ENCODE measurements at regions not wholly inside any gene's neighbourhood (a gene's known extent, or its start where the extent isn't known, plus 50 kb on each side); places are given as distances from the start of the nearest gene placed in this dataset.
"Not testable (repeated sequence)": the region's sequence is repeated elsewhere in the genome, so short reads cannot be mapped to it uniquely, and the experiment has no call there.

DNA sequence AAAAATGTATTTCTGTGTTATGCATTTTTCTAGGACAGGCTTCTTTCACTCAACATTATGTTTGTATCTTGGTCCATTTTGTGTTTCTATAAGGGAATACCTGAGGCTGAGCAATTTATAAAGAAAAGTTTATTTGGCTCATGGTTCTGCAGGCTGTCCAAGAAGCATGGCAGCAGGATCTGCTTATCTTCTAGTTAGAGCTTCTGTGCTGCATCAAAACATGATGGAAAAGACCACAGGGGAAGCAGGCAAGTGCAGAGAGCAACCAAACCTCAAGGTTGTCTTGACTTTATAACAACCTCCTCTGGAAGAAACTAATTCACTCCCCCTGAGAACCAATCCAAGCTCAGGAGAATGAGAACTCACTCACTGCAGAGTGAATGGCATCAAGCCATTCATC, 1601.0 kb upstream of the NUDT12 start:
- H3K36me3 ChIP-seq, result no peaks in the 10 kb centered on the region
- no peak overlapping the region for H3K4me3 ChIP-seq
- intact Hi-C loops (cut with DNase I), result no loop called here
- no peaks in the 10 kb centered on the region for H3K9me3 ChIP-seq
- H3K27me3 ChIP-seq, result no peaks in the 10 kb centered on the region
- peak in 2 of 4 donors; percentile 69 to 85 for TF ChIP-seq POLR2AphosphoS5 (IDR thresholded peaks at IDR 0.05)
- TF ChIP-seq, protein P1, sequence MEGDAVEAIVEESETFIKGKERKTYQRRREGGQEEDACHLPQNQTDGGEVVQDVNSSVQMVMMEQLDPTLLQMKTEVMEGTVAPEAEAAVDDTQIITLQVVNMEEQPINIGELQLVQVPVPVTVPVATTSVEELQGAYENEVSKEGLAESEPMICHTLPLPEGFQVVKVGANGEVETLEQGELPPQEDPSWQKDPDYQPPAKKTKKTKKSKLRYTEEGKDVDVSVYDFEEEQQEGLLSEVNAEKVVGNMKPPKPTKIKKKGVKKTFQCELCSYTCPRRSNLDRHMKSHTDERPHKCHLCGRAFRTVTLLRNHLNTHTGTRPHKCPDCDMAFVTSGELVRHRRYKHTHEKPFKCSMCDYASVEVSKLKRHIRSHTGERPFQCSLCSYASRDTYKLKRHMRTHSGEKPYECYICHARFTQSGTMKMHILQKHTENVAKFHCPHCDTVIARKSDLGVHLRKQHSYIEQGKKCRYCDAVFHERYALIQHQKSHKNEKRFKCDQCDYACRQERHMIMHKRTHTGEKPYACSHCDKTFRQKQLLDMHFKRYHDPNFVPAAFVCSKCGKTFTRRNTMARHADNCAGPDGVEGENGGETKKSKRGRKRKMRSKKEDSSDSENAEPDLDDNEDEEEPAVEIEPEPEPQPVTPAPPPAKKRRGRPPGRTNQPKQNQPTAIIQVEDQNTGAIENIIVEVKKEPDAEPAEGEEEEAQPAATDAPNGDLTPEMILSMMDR (IDR thresholded peaks at IDR 0.05), result no peak
- TF ChIP-seq EP300 (IDR thresholded peaks at IDR 0.05), result no peak
- DNase-seq, result no peak
- H3K27ac ChIP-seq, result no peak overlapping the region
- H3K4me1 ChIP-seq, result peaks cover 0 to 3% (median 0%) of the 10 kb centered on the region in 4 donors

DNA sequence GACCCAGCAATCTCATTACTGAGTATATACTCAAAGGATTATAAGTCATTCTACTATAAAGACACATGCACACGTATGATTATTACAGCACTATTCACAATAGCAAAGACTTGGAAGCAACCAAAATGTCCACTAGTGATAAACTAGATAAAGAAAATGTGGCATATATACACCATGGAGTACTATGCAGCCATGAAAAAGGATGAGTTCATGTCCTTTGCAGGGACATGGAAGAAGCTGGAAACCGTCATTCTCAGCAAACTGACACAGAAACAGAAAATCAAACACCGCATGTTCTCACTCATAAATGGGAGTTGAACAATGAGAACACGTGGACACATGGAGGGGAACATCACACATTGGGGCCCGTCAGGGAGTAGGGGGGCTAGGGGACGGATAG, 1600.0 kb upstream of the NUDT12 start:
- H3K27me3 ChIP-seq; H3K4me3 ChIP-seq; H3K9me3 ChIP-seq; H3K27ac ChIP-seq; intact Hi-C loops (cut with DNase I); H3K36me3 ChIP-seq; DNase-seq; H3K4me1 ChIP-seq: not testable (repeated sequence)
- WGBS, 2 donors, result 92 to 94% methylated on average over 6 of the region's 6 CpGs

DNA sequence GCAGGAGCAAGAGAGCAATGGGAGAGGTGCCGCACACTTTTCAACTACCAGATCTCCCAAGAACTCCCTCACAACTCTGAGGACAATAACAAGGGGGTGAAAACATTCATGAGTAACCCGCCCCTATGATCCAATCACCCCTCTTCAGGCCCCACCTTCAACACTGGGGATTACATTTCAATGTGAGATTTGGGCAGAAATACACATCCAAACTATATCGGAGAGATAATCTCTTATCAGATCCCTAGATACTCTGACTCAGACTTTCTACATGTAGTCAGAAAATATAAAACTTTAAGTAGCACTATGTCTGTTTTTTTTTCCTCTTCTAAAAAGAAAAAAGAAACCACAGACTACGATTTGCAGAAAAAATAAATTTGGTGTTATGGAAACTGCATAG, 1595.9 kb upstream of the NUDT12 start:
- no peaks in the 10 kb centered on the region for H3K9me3 ChIP-seq
- no peak overlapping the region for H3K4me3 ChIP-seq
- TF ChIP-seq POLR2A (IDR thresholded peaks at IDR 0.05), result no peak
- no peak for TF ChIP-seq EP300 (IDR thresholded peaks at IDR 0.05)
- no peak for TF ChIP-seq POLR2AphosphoS5 (IDR thresholded peaks at IDR 0.05)
- TF ChIP-seq, protein P1 (IDR thresholded peaks at IDR 0.05), result no peak
- intact Hi-C loops (cut with DNase I), result no loop called here
- H3K4me1 ChIP-seq, result peaks cover 0 to 9% (median 4%) of the 10 kb centered on the region in 4 donors
- 76 to 92% methylated on average over 4 of the region's 4 CpGs for WGBS, 2 donors
- no peak overlapping the region for H3K27ac ChIP-seq
- no peaks in the 10 kb centered on the region for H3K27me3 ChIP-seq
- DNase-seq, result no peak
- H3K36me3 ChIP-seq, result no peaks in the 10 kb centered on the region

DNA sequence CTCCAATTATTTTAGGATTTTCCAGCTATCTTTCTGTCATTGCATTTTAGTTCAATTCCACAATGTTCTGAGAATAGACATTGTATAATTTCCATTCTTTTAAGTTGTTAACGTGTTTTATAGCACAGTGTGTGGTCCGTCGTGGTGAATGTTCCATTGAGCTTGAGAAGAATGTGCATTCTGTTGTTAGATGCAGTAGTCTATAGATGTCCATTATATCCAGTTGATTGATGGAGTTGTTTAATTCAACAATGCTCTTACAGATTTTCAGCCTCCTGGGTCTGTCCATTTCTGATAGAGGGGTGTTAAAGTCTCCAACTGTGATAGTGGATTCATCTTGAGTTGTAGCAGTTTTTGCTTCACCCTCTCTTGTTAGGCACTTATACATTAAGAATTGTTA, 1587.7 kb upstream of the NUDT12 start:
- TF ChIP-seq POLR2A (IDR thresholded peaks at IDR 0.05) (no peak), POLR2AphosphoS5 (IDR thresholded peaks at IDR 0.05) (no peak), EP300 (IDR thresholded peaks at IDR 0.05) (no peak)
- TF ChIP-seq, protein P1 (IDR thresholded peaks at IDR 0.05), result no peak
- intact Hi-C loops (cut with DNase I), result no loop called here
- Histone ChIP-seq H3K27me3 (no peaks in the 10 kb centered on the region), H3K36me3 (no peaks in the 10 kb centered on the region), H3K4me1 (peaks cover 0 to 11% (median 3%) of the 10 kb centered on the region in 4 donors), H3K4me3 (no peak overlapping the region), H3K9me3 (no peaks in the 10 kb centered on the region), H3K27ac (no peak overlapping the region)
- 72 to 80% methylated on average over 3 of the region's 3 CpGs for WGBS, 2 donors
- DNase-seq, result no peak

DNA sequence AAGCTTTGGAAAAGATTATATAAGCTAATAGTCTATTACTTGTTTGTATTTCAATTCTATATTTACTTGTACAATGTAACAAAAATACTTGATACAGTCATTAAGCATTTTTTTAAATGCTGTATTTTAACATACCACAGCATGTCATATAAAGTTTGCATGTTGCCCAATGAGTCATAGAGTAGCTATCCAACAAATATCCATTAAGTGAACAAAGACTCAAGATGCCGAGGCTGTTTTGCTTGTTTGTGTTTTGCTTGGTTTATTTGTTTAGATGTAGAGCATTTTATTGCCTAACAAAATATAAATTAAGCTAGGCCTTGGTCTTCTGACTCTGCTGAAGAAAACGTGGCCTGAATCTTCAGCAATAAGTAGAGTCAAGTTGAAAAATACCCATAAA, 1584.3 kb upstream of the NUDT12 start:
- intact Hi-C loops (cut with DNase I), result no loop called here
- no peak for DNase-seq
- TF ChIP-seq EP300 (IDR thresholded peaks at IDR 0.05) (no peak), POLR2A (IDR thresholded peaks at IDR 0.05) (no peak), POLR2AphosphoS5 (IDR thresholded peaks at IDR 0.05) (no peak)
- TF ChIP-seq, protein P1 (IDR thresholded peaks at IDR 0.05), result no peak
- H3K36me3 ChIP-seq, result no peaks in the 10 kb centered on the region
- H3K27ac ChIP-seq, result no peak overlapping the region
- no peaks in the 10 kb centered on the region for H3K27me3 ChIP-seq
- H3K4me1 ChIP-seq, result no peaks in the 10 kb centered on the region
- 46 to 57% methylated on average over 2 of the region's 2 CpGs for WGBS, 2 donors
- H3K4me3 ChIP-seq, result no peak overlapping the region
- no peaks in the 10 kb centered on the region for H3K9me3 ChIP-seq

All from sigmoid colon (tissue), 6 donors.